ENCODE measurements at regions not wholly inside any gene's neighbourhood (a gene's known extent, or its start where the extent isn't known, plus 50 kb on each side); places are given as distances from the start of the nearest gene placed in this dataset.

GRCh38 chr2:238574490-238575271 lies 148.0 kb downstream of the ASB1 start:
- TF ChIP-seq ZNF660 (tag by site-specific recombination; IDR thresholded peaks at IDR 0.05) (no peak), BCL11A (tag by site-specific recombination; IDR thresholded peaks at IDR 0.05; ENCODE audit: low read depth) (no peak), CTCF (tag by site-specific recombination; IDR thresholded peaks at IDR 0.05) (no peak), ZNF791 (tag by site-specific recombination; IDR thresholded peaks at IDR 0.05) (no peak)
